K562 (cell line): ENCODE measurements at regions not wholly inside any gene's neighbourhood (a gene's known extent, or its start where the extent isn't known, plus 50 kb on each side); places are given as distances from the start of the nearest gene placed in this dataset.

Source experiments
- ATAC-seq: fragments of 200-7000 bp; cut with Tn5 transposase; 3 replicates; pipeline ENCODE4 v1.9.1; 2020; ENCODE audit warnings: moderate library complexity
- BruUV-seq: library from RNA; stranded (reverse); fragments of 400-500 nt; replicated peaks from 2 replicates; lab custom pipeline; 2021; lab: Mats Ljungman, UMichigan
- CTCF ChIA-PET: fragments of 300-600 bp; formaldehyde crosslinking; extraction: SDS; loops from one replicate; lab custom pipeline; 2021; ENCODE audit warnings: low intra/inter-chr PET ratio; lab: Yijun Ruan, JAX
- POLR2A ChIA-PET: fragments of 300-600, 350-650 bp; sonication (Branson Sonifier 250); formaldehyde crosslinking; extraction: SDS; loops from one replicate; lab custom pipeline; 2021; ENCODE audit warnings: antibody characterized with exemption, inconsistent platforms; lab: Yijun Ruan, JAX
- DNase-seq, 4 experiments: peaks; one replicate each; pipeline versions ENCODE4 v3.0.0 to v3.0.0-alpha.2; 2011 to 2018; ENCODE audit warnings: low spot score in 3 of 4, mixed read lengths in 3 of 4; ENCODE audit errors: extremely low read depth in 1 of 4
- FAIRE-seq: peaks from 2 replicates; lab custom pipeline; 2011; peaks lifted over from hg19 to GRCh38; lab: Jason Lieb, UNC
- H2AFZ ChIP-seq: 2 replicates; pipeline ENCODE4 v1.6.0; 2011; ENCODE audit warnings: low read depth, low read length, control low read depth, inconsistent platforms
- H3K27ac ChIP-seq: fragments of 200-600 bp; 3 replicates; pipeline ENCODE4 v1.8.0; 2011; ENCODE audit warnings: low read depth, mild to moderate bottlenecking, control low read depth, inconsistent platforms, low read length, moderate library complexity, mixed read lengths; ENCODE audit errors: extremely low read depth
- H3K27me3 ChIP-seq, 2 experiments: fragments of 300-600 bp in 1 of 2; 2 replicates in 1 of 2; 3 replicates in 1 of 2; pipeline versions ENCODE4 v1.6.0 to v1.8.0; 2011; ENCODE audit warnings: inconsistent platforms in 2 of 2, low read length in 2 of 2, mild to moderate bottlenecking in 1 of 2, mixed read lengths in 1 of 2, moderate library complexity in 1 of 2; ENCODE audit not compliant: control insufficient read depth in 2 of 2, insufficient read depth in 2 of 2
- H3K36me3 ChIP-seq: fragments of 300-600 bp; 3 replicates; pipeline ENCODE4 v1.8.0; 2011; ENCODE audit warnings: mild to moderate bottlenecking, low read length, inconsistent platforms; ENCODE audit not compliant: control insufficient read depth, insufficient read depth
- H3K4me1 ChIP-seq, 2 experiments: fragments of 200-600 bp in 1 of 2; replicated peaks in 1 of 2; 2 replicates in 1 of 2; 3 replicates in 1 of 2; pipeline versions ENCODE4 v1.5.1 to v1.8.0; 2011; ENCODE audit warnings: inconsistent platforms in 2 of 2, low read length in 2 of 2, mild to moderate bottlenecking in 1 of 2, mixed read lengths in 1 of 2, moderate library complexity in 1 of 2; ENCODE audit not compliant: control insufficient read depth in 2 of 2, insufficient read depth in 2 of 2
- H3K4me2 ChIP-seq: 2 replicates; pipeline ENCODE4 v1.6.1; 2011; ENCODE audit warnings: low read length, control low read depth, inconsistent platforms, mixed read lengths; ENCODE audit not compliant: insufficient read depth
- H3K4me3 ChIP-seq: fragments of 200-600 bp; sonication (generic), shearing (Covaris generic); 2 replicates; pipeline ENCODE4 v1.5.1; 2016; ENCODE audit warnings: control low read depth, inconsistent platforms
- H3K79me2 ChIP-seq: fragments of 200-600 bp; 3 replicates; pipeline ENCODE4 v1.8.0; 2011; ENCODE audit warnings: low read length, inconsistent platforms; ENCODE audit not compliant: control insufficient read depth, insufficient read depth
- H3K9ac ChIP-seq, 2 experiments: 2 replicates each; pipeline versions ENCODE4 v1.6.0 to v1.6.1; 2011; ENCODE audit warnings: low read depth in 2 of 2, low read length in 2 of 2, control low read depth in 1 of 2, inconsistent platforms in 1 of 2, mild to moderate bottlenecking in 1 of 2, mixed read lengths in 1 of 2; ENCODE audit not compliant: insufficient read depth in 1 of 2
- H3K9me1 ChIP-seq: one replicate; pipeline ENCODE4 v1.6.0; 2011; ENCODE audit warnings: inconsistent platforms, mild to moderate bottlenecking, low read length, moderate library complexity; ENCODE audit not compliant: control insufficient read depth, insufficient read depth
- H3K9me3 ChIP-seq: replicated peaks from 2 replicates; pipeline ENCODE4 v1.5.1; 2011; ENCODE audit warnings: low read depth, low read length, inconsistent platforms; ENCODE audit not compliant: control insufficient read depth, insufficient read depth
- H4K20me1 ChIP-seq: replicated peaks from 2 replicates; pipeline ENCODE4 v1.6.1; 2011; ENCODE audit warnings: low read length, inconsistent platforms, mixed read lengths; ENCODE audit not compliant: control insufficient read depth, insufficient read depth
- HDAC1 ChIP-seq, 2 experiments: fragments of 450-650 bp; IDR thresholded peaks; 2 replicates each; pipeline ENCODE4 v1.6.1; 2016 to 2017; ENCODE audit warnings: inconsistent platforms in 1 of 2, mild to moderate bottlenecking in 1 of 2, moderate library complexity in 1 of 2
- HMGN3 ChIP-seq: IDR thresholded peaks from 2 replicates; pipeline ENCODE4 v1.6.1; 2011; ENCODE audit warnings: borderline replicate concordance, low read depth, mild to moderate bottlenecking, mixed read lengths, low read length; ENCODE audit not compliant: insufficient read length; ENCODE audit errors: extremely low read depth
- KAT8 ChIP-seq: fragments of 450-650 bp; IDR thresholded peaks from 2 replicates; pipeline ENCODE4 v1.6.1; 2016; ENCODE audit warnings: low read depth, mild to moderate bottlenecking
- KDM2B ChIP-seq: fragments of 250-450 bp; sonication (Bioruptor Pico); IDR thresholded peaks from 2 replicates; pipeline ENCODE4 v1.8.0; 2021; ENCODE audit warnings: mild to moderate bottlenecking, moderate library complexity
- PCBP2 ChIP-seq: fragments of 200-400 bp; formaldehyde crosslinking; IDR thresholded peaks from 2 replicates; pipeline ENCODE4 v1.6.1; 2018; ENCODE audit warnings: low read length, low read depth, mild to moderate bottlenecking, moderate library complexity; ENCODE audit not compliant: poor library complexity, severe bottlenecking
- SRSF7 ChIP-seq: fragments of 200-400 bp; formaldehyde crosslinking; optimal IDR thresholded peaks from 2 replicates; pipeline ENCODE3; 2017; ENCODE audit warnings: mild to moderate bottlenecking, low read depth, low read length
- ZNF444 ChIP-seq: fragments of 250-450 bp; sonication (Bioruptor Pico); IDR thresholded peaks from 2 replicates; pipeline ENCODE4 v1.4.0; 2020; ENCODE audit warnings: mild to moderate bottlenecking, moderate library complexity
- ZNF583 ChIP-seq: fragments of 250-450 bp; sonication (Bioruptor Pico); IDR thresholded peaks from 2 replicates; pipeline ENCODE4 v1.4.0; 2020
- WGBS: fragments of 100-300 bp; shearing (Covaris generic); methylation state at CpG from one replicate; pipeline ENCODE4 v1.1.6; 2016; ENCODE audit warnings: low coverage, mixed read lengths; ENCODE audit not compliant: insufficient coverage; ENCODE audit errors: missing lambda C conversion rate; 5-methylcytosine and 5-hydroxymethylcytosine counted together
- in situ Hi-C: fragments of 300-500 bp; cut with MboI; formaldehyde crosslinking; loops from 4 replicates; pipeline ENCODE4 v1.15.0; 2018; ENCODE audit warnings: inconsistent platforms, mixed read lengths
- intact Hi-C: fragments of 100-400 bp; cut with micrococcal nuclease; formaldehyde crosslinking; loops from 2 replicates; pipeline ENCODE4 v1.14.2; 2022
- TF ChIP-seq, protein P1 (sequence below): fragments of 150-350 bp; conservative IDR thresholded peaks from 2 replicates; pipeline ENCODE4 v1.6.1; 2014; ENCODE audit warnings: low read length

DNA sequence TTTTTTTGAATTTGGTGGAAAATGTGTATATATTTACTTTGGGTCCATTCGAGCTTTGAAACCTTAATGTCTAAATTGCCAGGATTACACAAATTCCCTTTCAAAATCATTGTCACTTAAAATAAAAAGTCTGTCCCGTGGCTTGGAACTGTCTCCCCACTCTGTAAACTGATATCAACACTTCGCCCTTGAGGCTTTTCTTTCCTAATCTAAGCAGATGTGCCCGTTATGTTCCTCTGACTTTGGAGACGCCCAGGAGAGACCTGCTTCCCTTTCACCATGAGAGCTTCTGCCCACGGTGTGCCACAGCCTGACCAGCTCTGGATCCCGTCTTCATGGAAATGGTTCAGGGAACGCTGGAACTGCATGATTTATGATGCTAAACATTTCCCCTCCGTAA is 151.3 kb downstream of the C16orf95 start:
- Histone ChIP-seq H3K27ac (no peak overlapping the region), H4K20me1 (no peaks in the 10 kb centered on the region), H3K4me1 (no peaks in the 10 kb centered on the region; a peak in 2 of 5 replicates), H3K9me3 (no peaks in the 10 kb centered on the region), H3K9ac (no peak overlapping the region), H3K4me2 (no peak overlapping the region), H3K4me3 (no peak overlapping the region), H2AFZ (no peak overlapping the region), H3K27me3 (peaks cover 4 to 13% of the 10 kb centered on the region in 2 experiments; a peak in 3 of 5 replicates), H3K79me2 (no peaks in the 10 kb centered on the region), H3K36me3 (no peaks in the 10 kb centered on the region), H3K9me1 (no peaks in the 10 kb centered on the region)
- in situ Hi-C loops (no loop called here), intact Hi-C loops (no loop called here)
- ATAC-seq (no peak), DNase-seq (no peak), FAIRE-seq (no peak)
- TF ChIP-seq KAT8: no peak
- TF ChIP-seq KDM2B (CRISPR knock-in tag): no peak
- TF ChIP-seq HDAC1 (IDR thresholded peaks at IDR 0.05): no peak
- TF ChIP-seq ZNF444 (CRISPR knock-in tag): no peak
- no peak for TF ChIP-seq HMGN3
- TF ChIP-seq PCBP2: no peak
- no peak for TF ChIP-seq SRSF7
- TF ChIP-seq, protein P1, sequence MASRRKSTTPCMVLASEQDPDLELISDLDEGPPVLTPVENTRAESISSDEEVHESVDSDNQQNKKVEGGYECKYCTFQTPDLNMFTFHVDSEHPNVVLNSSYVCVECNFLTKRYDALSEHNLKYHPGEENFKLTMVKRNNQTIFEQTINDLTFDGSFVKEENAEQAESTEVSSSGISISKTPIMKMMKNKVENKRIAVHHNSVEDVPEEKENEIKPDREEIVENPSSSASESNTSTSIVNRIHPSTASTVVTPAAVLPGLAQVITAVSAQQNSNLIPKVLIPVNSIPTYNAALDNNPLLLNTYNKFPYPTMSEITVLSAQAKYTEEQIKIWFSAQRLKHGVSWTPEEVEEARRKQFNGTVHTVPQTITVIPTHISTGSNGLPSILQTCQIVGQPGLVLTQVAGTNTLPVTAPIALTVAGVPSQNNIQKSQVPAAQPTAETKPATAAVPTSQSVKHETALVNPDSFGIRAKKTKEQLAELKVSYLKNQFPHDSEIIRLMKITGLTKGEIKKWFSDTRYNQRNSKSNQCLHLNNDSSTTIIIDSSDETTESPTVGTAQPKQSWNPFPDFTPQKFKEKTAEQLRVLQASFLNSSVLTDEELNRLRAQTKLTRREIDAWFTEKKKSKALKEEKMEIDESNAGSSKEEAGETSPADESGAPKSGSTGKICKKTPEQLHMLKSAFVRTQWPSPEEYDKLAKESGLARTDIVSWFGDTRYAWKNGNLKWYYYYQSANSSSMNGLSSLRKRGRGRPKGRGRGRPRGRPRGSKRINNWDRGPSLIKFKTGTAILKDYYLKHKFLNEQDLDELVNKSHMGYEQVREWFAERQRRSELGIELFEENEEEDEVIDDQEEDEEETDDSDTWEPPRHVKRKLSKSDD: no peak
- TF ChIP-seq ZNF583 (CRISPR knock-in tag): no peak
- ChIA-PET CTCF (no interaction called here), POLR2A (no interaction called here)
- WGBS: 5% methylated on average over 9 of the region's 9 CpGs
- no TSS peak for BruUV-seq
